ENCODE measurements at regions not wholly inside any gene's neighbourhood (a gene's known extent, or its start where the extent isn't known, plus 50 kb on each side); places are given as distances from the start of the nearest gene placed in this dataset.

- DNase-seq, result no peak
- in situ Hi-C loops (cut with HindIII; ENCODE audit: low pct_ligation_motif_present, low pct_unique_long_range_greater_than_20kb, low sequenced_read_pairs), result no loop called here
Observed at GRCh38 chr13:108575430-108575829, 54.0 kb upstream of the MYO16 start.

Measured in ACHN (cell line).